Upper lobe of right lung (tissue), 1 donor: ENCODE measurements at regions not wholly inside any gene's neighbourhood (a gene's known extent, or its start where the extent isn't known, plus 50 kb on each side); places are given as distances from the start of the nearest gene placed in this dataset.

ENCODE experiments used
- ATAC-seq: fragments of 200-7000 bp; cut with Tn5 transposase; one replicate; pipeline ENCODE4 v1.9.1; 2020; ENCODE audit warnings: mild to moderate bottlenecking, moderate library complexity
- DNase-seq: peaks from one replicate; pipeline ENCODE4 v3.0.0-alpha.2; 2020
- H3K27ac ChIP-seq: fragments of 200-600 bp; one replicate; pipeline ENCODE4 v1.8.0; 2022
- H3K27me3 ChIP-seq: fragments of 200-600 bp; one replicate; pipeline ENCODE4 v1.8.0; 2022; ENCODE audit warnings: mild to moderate bottlenecking
- H3K36me3 ChIP-seq: fragments of 200-600 bp; one replicate; pipeline ENCODE4 v1.8.0; 2022
- H3K4me1 ChIP-seq: fragments of 200-600 bp; one replicate; pipeline ENCODE4 v1.8.0; 2022
- H3K4me3 ChIP-seq: fragments of 200-600 bp; one replicate; pipeline ENCODE4 v1.8.0; 2022; ENCODE audit warnings: mild to moderate bottlenecking
- H3K9me3 ChIP-seq: fragments of 200-600 bp; one replicate; pipeline ENCODE4 v1.8.0; 2022
- intact Hi-C: fragments of 100-400 bp; cut with DNase I; formaldehyde crosslinking; loops from one replicate; pipeline ENCODE4 v1.11.0; 2022
- TF ChIP-seq, protein P1 (sequence below): fragments of 200-600 bp; IDR thresholded peaks from one replicate; pipeline ENCODE4 v1.8.0; 2022; ENCODE audit warnings: antibody characterized with exemption
- donor health status: DM: no; HTN: yes; CAD: no; lungs with severe emphysema.

DNA sequence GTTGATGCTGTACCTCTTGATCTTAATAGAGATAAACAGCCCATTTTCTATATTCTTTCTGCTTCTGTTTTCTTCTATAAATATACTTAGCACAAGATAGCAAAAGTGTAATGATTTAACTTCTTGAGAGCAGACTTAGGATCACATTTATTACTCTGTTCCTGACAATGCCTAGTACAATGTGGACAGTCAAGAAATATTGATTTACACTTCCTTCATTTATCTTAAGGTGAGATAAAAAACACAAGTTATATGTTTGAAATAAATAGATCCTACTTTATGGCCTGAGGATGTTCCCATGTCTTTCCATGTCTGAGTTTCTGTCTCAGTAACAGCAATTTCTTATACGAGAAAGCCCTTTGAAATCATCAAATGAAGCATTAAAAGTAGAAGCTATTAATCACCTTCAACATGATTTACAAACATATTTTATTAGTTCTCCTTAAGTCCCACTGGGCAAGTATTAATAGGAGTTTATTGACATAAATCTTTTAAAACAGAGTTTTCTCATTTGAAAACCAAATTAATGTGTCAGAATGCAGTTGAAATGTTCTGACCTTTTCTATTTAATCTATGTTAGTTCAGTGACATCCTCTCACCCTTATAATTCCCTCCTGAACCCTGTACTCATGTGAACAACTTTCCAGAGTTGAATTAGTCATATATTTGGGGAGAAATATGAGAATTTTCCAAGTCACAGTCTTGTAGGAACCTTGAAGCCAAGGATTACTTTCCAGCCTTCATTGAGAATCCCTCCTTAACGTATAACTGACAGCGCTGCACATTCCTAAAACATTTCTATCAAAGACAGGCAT lies 1611.7 kb upstream of the TENM4 start:
- ATAC-seq (no peak), DNase-seq (no peak)
- H3K36me3 ChIP-seq, result no peaks in the 10 kb centered on the region
- no peaks in the 10 kb centered on the region for H3K4me1 ChIP-seq
- no peak overlapping the region for H3K4me3 ChIP-seq
- no peaks in the 10 kb centered on the region for H3K9me3 ChIP-seq
- TF ChIP-seq, protein P1, sequence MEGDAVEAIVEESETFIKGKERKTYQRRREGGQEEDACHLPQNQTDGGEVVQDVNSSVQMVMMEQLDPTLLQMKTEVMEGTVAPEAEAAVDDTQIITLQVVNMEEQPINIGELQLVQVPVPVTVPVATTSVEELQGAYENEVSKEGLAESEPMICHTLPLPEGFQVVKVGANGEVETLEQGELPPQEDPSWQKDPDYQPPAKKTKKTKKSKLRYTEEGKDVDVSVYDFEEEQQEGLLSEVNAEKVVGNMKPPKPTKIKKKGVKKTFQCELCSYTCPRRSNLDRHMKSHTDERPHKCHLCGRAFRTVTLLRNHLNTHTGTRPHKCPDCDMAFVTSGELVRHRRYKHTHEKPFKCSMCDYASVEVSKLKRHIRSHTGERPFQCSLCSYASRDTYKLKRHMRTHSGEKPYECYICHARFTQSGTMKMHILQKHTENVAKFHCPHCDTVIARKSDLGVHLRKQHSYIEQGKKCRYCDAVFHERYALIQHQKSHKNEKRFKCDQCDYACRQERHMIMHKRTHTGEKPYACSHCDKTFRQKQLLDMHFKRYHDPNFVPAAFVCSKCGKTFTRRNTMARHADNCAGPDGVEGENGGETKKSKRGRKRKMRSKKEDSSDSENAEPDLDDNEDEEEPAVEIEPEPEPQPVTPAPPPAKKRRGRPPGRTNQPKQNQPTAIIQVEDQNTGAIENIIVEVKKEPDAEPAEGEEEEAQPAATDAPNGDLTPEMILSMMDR, result no peak
- H3K27me3 ChIP-seq, result no peaks in the 10 kb centered on the region
- no peak overlapping the region for H3K27ac ChIP-seq
- intact Hi-C loops, result no loop called here

DNA sequence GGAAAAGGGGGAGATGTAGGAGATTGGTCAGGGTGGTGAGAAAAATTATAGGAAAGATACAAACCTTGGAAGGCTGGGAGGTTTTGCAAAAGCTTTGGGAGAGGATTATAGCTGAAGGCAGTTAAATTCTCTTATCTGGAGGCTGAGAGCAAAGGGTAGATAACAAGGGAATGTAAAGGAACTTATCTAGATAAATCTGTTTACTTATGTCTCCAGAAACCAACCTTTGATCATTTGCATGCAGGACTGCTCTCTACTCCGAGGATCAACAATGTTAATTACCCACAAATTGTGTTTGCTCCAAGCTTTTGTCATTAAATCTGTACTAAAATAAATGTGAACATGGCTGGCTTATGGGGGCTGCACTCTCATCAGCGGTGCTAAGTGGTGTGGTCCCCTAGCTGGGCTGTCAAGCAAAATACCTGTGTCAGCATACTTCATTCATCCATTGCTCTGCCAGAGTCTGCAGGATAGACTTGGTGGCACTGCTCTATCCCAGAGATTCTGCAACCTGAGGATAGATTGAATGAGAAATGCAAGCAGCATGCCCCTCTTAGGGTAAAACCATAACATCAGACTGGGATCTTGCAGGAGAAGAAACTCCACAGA lies 1599.2 kb upstream of the TENM4 start:
- Histone ChIP-seq H3K36me3 (no peaks in the 10 kb centered on the region), H3K27ac (no peak overlapping the region), H3K27me3 (no peaks in the 10 kb centered on the region), H3K4me1 (no peaks in the 10 kb centered on the region), H3K4me3 (no peak overlapping the region), H3K9me3 (no peaks in the 10 kb centered on the region)
- intact Hi-C loops, result no loop called here
- DNase-seq, result no peak
- TF ChIP-seq, protein P1, result no peak
- no peak for ATAC-seq

DNA sequence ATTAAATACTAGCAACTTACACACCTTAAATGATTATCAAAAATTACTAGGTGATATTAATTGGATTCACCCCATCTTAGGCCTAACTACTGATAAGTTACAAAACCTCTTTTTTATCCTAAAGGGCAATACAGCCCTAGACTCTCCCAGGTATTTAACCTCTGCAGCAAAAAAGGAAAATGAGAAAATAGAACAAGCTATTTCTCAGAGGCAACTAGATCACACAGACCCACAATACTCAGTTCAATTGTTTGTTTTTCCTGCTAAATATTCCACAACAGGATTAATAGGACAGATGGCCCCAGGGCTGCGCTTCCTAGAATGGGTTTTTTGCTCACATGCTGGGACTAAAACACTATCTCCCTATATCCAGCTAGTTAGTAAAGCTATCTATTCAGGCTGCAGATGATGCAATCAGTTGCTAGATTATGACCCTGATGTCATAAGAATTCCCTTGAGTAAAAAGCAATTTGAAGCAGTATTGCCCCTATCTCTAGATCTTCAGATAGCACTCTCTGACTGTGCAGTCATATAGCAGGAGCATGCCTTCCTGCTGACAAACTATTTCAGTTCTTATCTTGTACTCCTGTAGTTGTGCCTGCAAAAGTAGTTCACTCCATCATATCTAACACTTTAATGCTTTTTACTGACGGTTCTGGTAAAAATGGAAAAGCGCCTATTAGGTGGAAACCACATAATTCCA lies 1595.5 kb upstream of the TENM4 start:
- H3K36me3 ChIP-seq, result no peaks in the 10 kb centered on the region
- TF ChIP-seq, protein P1, result no peak
- intact Hi-C loops, result no loop called here
- H3K4me3 ChIP-seq, result no peak overlapping the region
- DNase-seq (no peak), ATAC-seq (no peak)
- H3K27me3 ChIP-seq, result no peaks in the 10 kb centered on the region
- no peak overlapping the region for H3K27ac ChIP-seq
- H3K4me1 ChIP-seq, result no peaks in the 10 kb centered on the region
- H3K9me3 ChIP-seq, result no peaks in the 10 kb centered on the region

DNA sequence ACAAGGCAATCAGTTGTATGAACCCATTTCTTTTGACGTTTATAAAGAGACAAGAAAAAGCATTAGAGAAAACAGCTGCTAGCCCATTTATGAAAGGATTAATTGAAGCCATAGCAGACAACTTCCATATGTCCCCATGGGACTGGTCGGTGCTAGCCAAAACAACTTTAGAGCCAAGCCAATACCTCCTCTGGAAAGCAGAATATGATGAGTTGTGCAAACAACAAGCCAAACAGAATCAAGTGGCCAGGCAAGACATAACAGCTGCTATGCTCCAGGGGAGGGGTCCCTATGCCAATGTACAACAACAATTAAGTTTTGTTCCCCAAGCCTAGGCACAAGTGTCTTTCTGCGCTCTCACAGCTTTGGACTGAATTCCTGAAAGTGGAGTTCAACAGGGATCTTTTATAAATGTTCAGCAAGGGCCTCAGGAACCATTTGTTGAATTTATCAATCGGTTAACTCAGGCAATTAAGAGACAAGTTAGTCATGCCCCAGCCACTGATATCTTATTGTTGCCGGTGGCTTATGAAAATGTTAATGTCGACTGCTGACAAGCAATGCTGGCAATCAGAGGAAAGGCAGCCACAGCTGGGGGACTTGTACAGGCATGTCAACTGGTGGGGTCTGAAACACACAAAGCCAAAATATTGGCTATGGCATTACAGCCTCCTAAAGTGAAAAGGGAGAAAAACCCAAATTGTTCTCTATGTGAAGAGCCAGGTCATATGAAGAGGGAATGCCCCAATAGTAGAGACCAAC lies 1593.1 kb upstream of the TENM4 start:
- DNase-seq, result no peak
- no peaks in the 10 kb centered on the region for H3K36me3 ChIP-seq
- H3K27me3 ChIP-seq, result no peaks in the 10 kb centered on the region
- ATAC-seq, result no peak
- no peak overlapping the region for H3K27ac ChIP-seq
- TF ChIP-seq, protein P1, result no peak
- no peaks in the 10 kb centered on the region for H3K9me3 ChIP-seq
- intact Hi-C loops, result no loop called here
- no peaks in the 10 kb centered on the region for H3K4me1 ChIP-seq
- no peak overlapping the region for H3K4me3 ChIP-seq

- Histone ChIP-seq H3K9me3 (no peaks in the 10 kb centered on the region), H3K27ac (no peak overlapping the region), H3K27me3 (no peaks in the 10 kb centered on the region), H3K36me3 (no peaks in the 10 kb centered on the region), H3K4me1 (no peaks in the 10 kb centered on the region), H3K4me3 (no peak overlapping the region)
- intact Hi-C loops, result no loop called here
- TF ChIP-seq, protein P1, result no peak
- ATAC-seq (no peak), DNase-seq (no peak)
Measured at GRCh38 chr11:81032906-81033305, 1592.1 kb upstream of the TENM4 start.
